HCT116 (cell line): ENCODE measurements at regions not wholly inside any gene's neighbourhood (a gene's known extent, or its start where the extent isn't known, plus 50 kb on each side); places are given as distances from the start of the nearest gene placed in this dataset.

Experiments
- ATAC-seq: fragments of 200-7000 bp; cut with Tn5 transposase; 2 replicates; pipeline ENCODE4 v1.9.1; 2020; ENCODE audit warnings: mild to moderate bottlenecking, moderate library complexity
- BruUV-seq: library from RNA; stranded (reverse); fragments of 400-500 nt; replicated peaks from 2 replicates; lab custom pipeline; 2021; lab: Mats Ljungman, UMichigan
- CTCF ChIA-PET: fragments of 300-600 bp; sonication (Branson Sonifier 250); formaldehyde crosslinking; loops from one replicate; lab custom pipeline; 2021; ENCODE audit warnings: antibody characterized with exemption; lab: Charles Lee
- POLR2A ChIA-PET: fragments of 300-600, 350-600 bp; sonication (Branson Sonifier 250); formaldehyde crosslinking; loops from one replicate; lab custom pipeline; 2021; ENCODE audit warnings: antibody characterized with exemption; lab: Charles Lee
- RAD21 ChIA-PET, 2 experiments: fragments of 300-600 bp; sonication (Branson Sonifier 250); formaldehyde crosslinking; loops; one replicate each; lab custom pipeline; 2023; ENCODE audit warnings: low total read pairs in 2 of 2; ENCODE audit not compliant: uncharacterized antibody in 2 of 2, unreplicated experiment in 2 of 2, low non-redundant PET in 1 of 2; lab: Charles Lee
- DNase-seq: peaks from one replicate; pipeline ENCODE4 v3.0.0-alpha.2; 2010; ENCODE audit warnings: low read depth, low spot score
- H2AFZ ChIP-seq: fragments of 200-600 bp; shearing (Covaris generic), sonication (generic); 2 replicates; pipeline ENCODE4 v1.6.1; 2017; ENCODE audit warnings: low read depth, mixed run types, mixed read lengths, antibody characterized with exemption, low read length; ENCODE audit not compliant: poor library complexity, severe bottlenecking
- H3K27ac ChIP-seq: 2 replicates; pipeline ENCODE4 v1.5.1; 2012; ENCODE audit warnings: low read depth, low read length
- H3K27me3 ChIP-seq: fragments of 200-600 bp; sonication (generic); 2 replicates; pipeline ENCODE4 v1.6.1; 2016; ENCODE audit warnings: mixed run types, low read length, mixed read lengths; ENCODE audit not compliant: insufficient read depth
- H3K36me3 ChIP-seq, 2 experiments: fragments of 200-500 bp in 1 of 2; fragments of 200-600 bp in 1 of 2; sonication (Bioruptor generic) in 1 of 2; sonication (generic) in 1 of 2; 2 replicates each; pipeline versions ENCODE4 v1.5.1 to v1.6.1; 2014 to 2016; ENCODE audit warnings: low read length in 2 of 2, inconsistent platforms in 1 of 2, mixed read lengths in 1 of 2, mixed run types in 1 of 2; ENCODE audit not compliant: insufficient read depth in 2 of 2, control insufficient read depth in 1 of 2
- H3K4me1 ChIP-seq, 2 experiments: fragments of 200-600 bp in 1 of 2; sonication (generic) in 1 of 2; 2 replicates each; pipeline versions ENCODE4 v1.5.1 to v1.6.1; 2012 to 2017; ENCODE audit warnings: low read length in 2 of 2, inconsistent platforms in 1 of 2, mild to moderate bottlenecking in 1 of 2, mixed read lengths in 1 of 2, mixed run types in 1 of 2, moderate library complexity in 1 of 2; ENCODE audit not compliant: insufficient read depth in 2 of 2, control insufficient read depth in 1 of 2
- H3K4me2 ChIP-seq: fragments of 200-600 bp; sonication (generic); 2 replicates; pipeline ENCODE4 v1.6.1; 2017; ENCODE audit warnings: mixed run types, low read length, mixed read lengths
- H3K4me3 ChIP-seq, 2 experiments: fragments of 200-600 bp in 1 of 2; sonication (generic) in 1 of 2; replicated peaks in 1 of 2; 2 replicates each; pipeline ENCODE4 v1.5.1; 2011 to 2016; ENCODE audit warnings: low read length in 2 of 2, control low read depth in 1 of 2, low read depth in 1 of 2, mild to moderate bottlenecking in 1 of 2, mixed read lengths in 1 of 2, mixed run types in 1 of 2
- H3K79me2 ChIP-seq: fragments of 200-600 bp; sonication (generic); 2 replicates; pipeline ENCODE4 v1.6.1; 2017; ENCODE audit warnings: mild to moderate bottlenecking, mixed run types, low read length, moderate library complexity, mixed read lengths; ENCODE audit not compliant: insufficient read depth
- H3K9ac ChIP-seq: fragments of 200-600 bp; sonication (generic); 2 replicates; pipeline ENCODE4 v1.6.1; 2016; ENCODE audit warnings: low read length, mixed read lengths
- H3K9me2 ChIP-seq: fragments of 200-600 bp; sonication (generic), shearing (Covaris generic); 2 replicates; pipeline ENCODE4 v1.6.1; 2017; ENCODE audit warnings: mixed run types, mild to moderate bottlenecking, moderate library complexity; ENCODE audit not compliant: insufficient read depth
- H3K9me3 ChIP-seq, 2 experiments: fragments of 200-500 bp in 1 of 2; fragments of 200-600 bp in 1 of 2; sonication (Bioruptor generic) in 1 of 2; sonication (generic) in 1 of 2; 2 replicates each; pipeline ENCODE4 v1.6.1; 2014 to 2017; ENCODE audit warnings: low read length in 2 of 2, mixed read lengths in 2 of 2, inconsistent platforms in 1 of 2, low read depth in 1 of 2, mild to moderate bottlenecking in 1 of 2, mixed run types in 1 of 2, moderate library complexity in 1 of 2; ENCODE audit not compliant: control insufficient read depth in 1 of 2, insufficient read depth in 1 of 2
- H4K20me1 ChIP-seq: fragments of 200-600 bp; sonication (generic), shearing (Covaris generic); 2 replicates; pipeline ENCODE4 v1.6.1; 2017; ENCODE audit warnings: mixed run types, mild to moderate bottlenecking, moderate library complexity; ENCODE audit not compliant: insufficient read depth
- CBX3 ChIP-seq: IDR thresholded peaks from 2 replicates; pipeline ENCODE4 v1.6.1; 2012; ENCODE audit warnings: low read depth
- CEBPB ChIP-seq: IDR thresholded peaks from 2 replicates; pipeline ENCODE4 v1.6.1; 2012; ENCODE audit warnings: low read depth
- CTCF ChIP-seq, 3 experiments: fragments of 200-600 bp in 1 of 3; sonication (generic) in 1 of 3; IDR thresholded peaks in 2 of 3; conservative IDR thresholded peaks in 1 of 3; 2 replicates each; pipeline ENCODE4 v1.5.1; 2012 to 2017; ENCODE audit warnings: low read depth in 2 of 3, low read length in 2 of 3, antibody characterized with exemption in 1 of 3, borderline replicate concordance in 1 of 3, control low read depth in 1 of 3, mild to moderate bottlenecking in 1 of 3, mixed read lengths in 1 of 3, mixed run types in 1 of 3, moderate library complexity in 1 of 3; ENCODE audit not compliant: insufficient read depth in 1 of 3
- EGR1 ChIP-seq: IDR thresholded peaks from 2 replicates; pipeline ENCODE4 v1.6.1; 2012; ENCODE audit warnings: low read depth
- ELF1 ChIP-seq: IDR thresholded peaks from 2 replicates; pipeline ENCODE4 v1.6.1; 2012; ENCODE audit warnings: low read depth, borderline replicate concordance
- EZH2 ChIP-seq: fragments of 200-600 bp; sonication (generic); IDR thresholded peaks from 2 replicates; pipeline ENCODE4 v1.6.1; 2017; ENCODE audit warnings: antibody characterized with exemption, mixed run types
- EZH2phosphoT487 ChIP-seq: fragments of 200-600 bp; IDR thresholded peaks from 2 replicates; pipeline ENCODE4 v1.6.1; 2018; ENCODE audit warnings: antibody characterized with exemption, borderline replicate concordance
- FOSL1 ChIP-seq: IDR thresholded peaks from 2 replicates; pipeline ENCODE4 v1.6.1; 2012; ENCODE audit warnings: low read depth
- JUND ChIP-seq: IDR thresholded peaks from 2 replicates; pipeline ENCODE4 v1.6.1; 2012
- MAX ChIP-seq: IDR thresholded peaks from 2 replicates; pipeline ENCODE4 v1.6.1; 2012
- POLR2A ChIP-seq: IDR thresholded peaks from 2 replicates; pipeline ENCODE4 v1.7.0; 2011; ENCODE audit warnings: borderline replicate concordance; ENCODE audit not compliant: insufficient read depth, insufficient read length; ENCODE audit errors: extremely low read depth
- RAD21 ChIP-seq: IDR thresholded peaks from 2 replicates; pipeline ENCODE4 v1.6.1; 2012; ENCODE audit warnings: low read depth, mild to moderate bottlenecking
- REST ChIP-seq: IDR thresholded peaks from 2 replicates; pipeline ENCODE4 v1.6.1; 2012; ENCODE audit warnings: low read depth
- SIN3A ChIP-seq: IDR thresholded peaks from 2 replicates; pipeline ENCODE4 v1.6.1; 2012; ENCODE audit warnings: low read depth
- SP1 ChIP-seq: IDR thresholded peaks from 2 replicates; pipeline ENCODE4 v1.6.1; 2012; ENCODE audit warnings: low read depth
- TCF7L2 ChIP-seq: IDR thresholded peaks from 2 replicates; pipeline ENCODE4 v1.7.0; 2011; ENCODE audit warnings: borderline replicate concordance, inconsistent platforms; ENCODE audit not compliant: insufficient read depth, insufficient read length; ENCODE audit errors: extremely low read depth
- ZBTB33 ChIP-seq: IDR thresholded peaks from 2 replicates; pipeline ENCODE4 v1.6.1; 2011; ENCODE audit warnings: mild to moderate bottlenecking, low read length, moderate library complexity; ENCODE audit not compliant: insufficient replicate concordance; ENCODE audit errors: extremely low read depth
- ZNF274 ChIP-seq: fragments of 200-500 bp; sonication (Bioruptor generic); IDR thresholded peaks from 2 replicates; pipeline ENCODE4 v1.6.1; 2014; ENCODE audit warnings: mild to moderate bottlenecking, low read depth, low read length, inconsistent platforms
- intact Hi-C: fragments of 100-400 bp; cut with micrococcal nuclease; formaldehyde crosslinking; loops from 2 replicates; pipeline ENCODE4 v1.10.0; 2022

GRCh38 chr5:63152871-63153270, 574.3 kb downstream of the LRRC70 start:
- H3K27ac ChIP-seq = no peak overlapping the region
- no TSS peak for BruUV-seq
- no peaks in the 10 kb centered on the region; the same call in 1 of the 2 replicates for H4K20me1 ChIP-seq
- ChIA-PET CTCF (no interaction called here), RAD21 (no interaction called here), POLR2A (no interaction called here)
- H3K4me2 ChIP-seq = no peak overlapping the region
- H2AFZ ChIP-seq = no peak overlapping the region
- no peaks in the 10 kb centered on the region for H3K36me3 ChIP-seq
- no peaks in the 10 kb centered on the region for H3K27me3 ChIP-seq
- no peak overlapping the region for H3K9ac ChIP-seq
- H3K4me3 ChIP-seq = no peak overlapping the region
- TF ChIP-seq MAX = no peak
- no peak for TF ChIP-seq REST
- TF ChIP-seq EGR1 = no peak
- no peak for TF ChIP-seq RAD21
- TF ChIP-seq ELF1 = no peak
- no peak for TF ChIP-seq CEBPB
- no peak for TF ChIP-seq SP1
- TF ChIP-seq TCF7L2 = no peak
- no peak for TF ChIP-seq SIN3A
- TF ChIP-seq EZH2phosphoT487 = no peak
- no peak for TF ChIP-seq EZH2
- TF ChIP-seq CTCF (IDR thresholded peaks at IDR 0.05 in 2 of 3, conservative IDR thresholded peaks at IDR 0.05 in 1 of 3; ENCODE audit: borderline replicate concordance in 1 of 3, insufficient read depth in 1 of 3, low read depth in 2 of 3, low read length in 2 of 3) = no peak
- no peak for TF ChIP-seq FOSL1
- TF ChIP-seq JUND = no peak
- TF ChIP-seq ZNF274 = no peak
- TF ChIP-seq POLR2A = no peak
- no peak for TF ChIP-seq ZBTB33
- TF ChIP-seq CBX3 = no peak
- intact Hi-C loops = no loop called here
- no peak for ATAC-seq
- peaks cover 0 to 3% of the 10 kb centered on the region in 2 experiments; a peak in 1 of 4 replicates for H3K9me3 ChIP-seq
- no peak for DNase-seq
- no peaks in the 10 kb centered on the region for H3K79me2 ChIP-seq
- H3K4me1 ChIP-seq = no peaks in the 10 kb centered on the region
- H3K9me2 ChIP-seq = no peaks in the 10 kb centered on the region
